PFSK-1 (cell line): ENCODE measurements at regions not wholly inside any gene's neighbourhood (a gene's known extent, or its start where the extent isn't known, plus 50 kb on each side); places are given as distances from the start of the nearest gene placed in this dataset.

Experiments used
- POLR2AphosphoS5 ChIP-seq: IDR thresholded peaks from 2 replicates; pipeline ENCODE4 v1.6.1; 2012; ENCODE audit warnings: low read depth, mild to moderate bottlenecking, control low read depth, low read length, moderate library complexity
- SIN3A ChIP-seq: IDR thresholded peaks from 2 replicates; pipeline ENCODE4 v1.6.1; 2012; ENCODE audit warnings: mild to moderate bottlenecking, low read length, moderate library complexity, borderline replicate concordance; ENCODE audit not compliant: insufficient read depth
- TF ChIP-seq, protein P1 (sequence below), 2 experiments: IDR thresholded peaks; 2 replicates each; pipeline versions ENCODE4 v1.6.1 to v1.8.0; 2011 to 2012; ENCODE audit warnings: low read depth in 2 of 2, low read length in 2 of 2, control low read depth in 1 of 2, inconsistent platforms in 1 of 2, mild to moderate bottlenecking in 1 of 2, moderate library complexity in 1 of 2; ENCODE audit not compliant: insufficient read depth in 1 of 2

DNA sequence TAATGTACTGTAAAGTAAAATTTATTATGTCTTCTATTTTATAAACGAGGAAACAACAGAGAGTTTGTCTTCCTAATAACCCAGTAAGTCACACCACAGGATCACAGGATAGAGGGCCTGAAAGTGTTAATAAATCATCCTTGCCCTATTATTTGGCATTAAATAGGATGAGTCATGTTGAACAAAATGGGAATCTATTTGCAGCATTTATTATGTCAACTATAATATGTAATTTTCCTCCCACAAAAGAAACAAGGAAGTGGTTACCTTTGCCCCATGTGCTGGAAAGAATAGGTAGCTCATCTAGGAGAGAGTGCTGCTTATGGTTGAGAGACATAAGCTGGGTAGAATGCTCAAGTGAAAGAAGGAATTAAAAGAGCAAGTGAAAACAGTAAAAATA is 237.6 kb upstream of the NDST3 start:
- TF ChIP-seq SIN3A (no peak), POLR2AphosphoS5 (no peak)
- TF ChIP-seq, protein P1, sequence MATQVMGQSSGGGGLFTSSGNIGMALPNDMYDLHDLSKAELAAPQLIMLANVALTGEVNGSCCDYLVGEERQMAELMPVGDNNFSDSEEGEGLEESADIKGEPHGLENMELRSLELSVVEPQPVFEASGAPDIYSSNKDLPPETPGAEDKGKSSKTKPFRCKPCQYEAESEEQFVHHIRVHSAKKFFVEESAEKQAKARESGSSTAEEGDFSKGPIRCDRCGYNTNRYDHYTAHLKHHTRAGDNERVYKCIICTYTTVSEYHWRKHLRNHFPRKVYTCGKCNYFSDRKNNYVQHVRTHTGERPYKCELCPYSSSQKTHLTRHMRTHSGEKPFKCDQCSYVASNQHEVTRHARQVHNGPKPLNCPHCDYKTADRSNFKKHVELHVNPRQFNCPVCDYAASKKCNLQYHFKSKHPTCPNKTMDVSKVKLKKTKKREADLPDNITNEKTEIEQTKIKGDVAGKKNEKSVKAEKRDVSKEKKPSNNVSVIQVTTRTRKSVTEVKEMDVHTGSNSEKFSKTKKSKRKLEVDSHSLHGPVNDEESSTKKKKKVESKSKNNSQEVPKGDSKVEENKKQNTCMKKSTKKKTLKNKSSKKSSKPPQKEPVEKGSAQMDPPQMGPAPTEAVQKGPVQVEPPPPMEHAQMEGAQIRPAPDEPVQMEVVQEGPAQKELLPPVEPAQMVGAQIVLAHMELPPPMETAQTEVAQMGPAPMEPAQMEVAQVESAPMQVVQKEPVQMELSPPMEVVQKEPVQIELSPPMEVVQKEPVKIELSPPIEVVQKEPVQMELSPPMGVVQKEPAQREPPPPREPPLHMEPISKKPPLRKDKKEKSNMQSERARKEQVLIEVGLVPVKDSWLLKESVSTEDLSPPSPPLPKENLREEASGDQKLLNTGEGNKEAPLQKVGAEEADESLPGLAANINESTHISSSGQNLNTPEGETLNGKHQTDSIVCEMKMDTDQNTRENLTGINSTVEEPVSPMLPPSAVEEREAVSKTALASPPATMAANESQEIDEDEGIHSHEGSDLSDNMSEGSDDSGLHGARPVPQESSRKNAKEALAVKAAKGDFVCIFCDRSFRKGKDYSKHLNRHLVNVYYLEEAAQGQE (IDR thresholded peaks at IDR 0.05; ENCODE audit: insufficient read depth in 1 of 2, low read depth in 2 of 2, low read length in 2 of 2) = no peak
